ENCODE measurements at regions not wholly inside any gene's neighbourhood (a gene's known extent, or its start where the extent isn't known, plus 50 kb on each side); places are given as distances from the start of the nearest gene placed in this dataset.
"Not testable (repeated sequence)": the region's sequence is repeated elsewhere in the genome, so short reads cannot be mapped to it uniquely, and the experiment has no call there.

DNA sequence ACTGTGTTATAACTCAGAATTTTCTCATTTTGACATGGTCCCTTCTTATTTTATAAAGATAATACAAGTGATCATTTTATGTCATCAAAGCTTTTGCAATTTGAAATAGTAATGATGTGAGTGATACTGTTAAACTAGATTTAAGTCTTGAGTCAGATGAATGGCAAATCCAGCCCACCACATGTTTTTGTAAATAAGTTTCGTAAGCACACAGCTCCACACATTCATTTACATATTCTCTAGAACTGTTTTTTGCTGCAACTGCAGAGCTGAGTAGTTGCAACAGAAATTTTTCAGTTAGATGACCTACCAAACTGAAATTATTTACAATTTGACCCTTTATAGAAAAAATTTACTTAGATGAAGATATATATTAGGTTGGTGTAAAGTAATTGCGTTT, 108.1 kb downstream of the CDRT15L2 start:
- TF ChIP-seq POLR2A, POLR2AphosphoS5 (IDR thresholded peaks at IDR 0.05): not testable (repeated sequence)
- TF ChIP-seq, protein P1, sequence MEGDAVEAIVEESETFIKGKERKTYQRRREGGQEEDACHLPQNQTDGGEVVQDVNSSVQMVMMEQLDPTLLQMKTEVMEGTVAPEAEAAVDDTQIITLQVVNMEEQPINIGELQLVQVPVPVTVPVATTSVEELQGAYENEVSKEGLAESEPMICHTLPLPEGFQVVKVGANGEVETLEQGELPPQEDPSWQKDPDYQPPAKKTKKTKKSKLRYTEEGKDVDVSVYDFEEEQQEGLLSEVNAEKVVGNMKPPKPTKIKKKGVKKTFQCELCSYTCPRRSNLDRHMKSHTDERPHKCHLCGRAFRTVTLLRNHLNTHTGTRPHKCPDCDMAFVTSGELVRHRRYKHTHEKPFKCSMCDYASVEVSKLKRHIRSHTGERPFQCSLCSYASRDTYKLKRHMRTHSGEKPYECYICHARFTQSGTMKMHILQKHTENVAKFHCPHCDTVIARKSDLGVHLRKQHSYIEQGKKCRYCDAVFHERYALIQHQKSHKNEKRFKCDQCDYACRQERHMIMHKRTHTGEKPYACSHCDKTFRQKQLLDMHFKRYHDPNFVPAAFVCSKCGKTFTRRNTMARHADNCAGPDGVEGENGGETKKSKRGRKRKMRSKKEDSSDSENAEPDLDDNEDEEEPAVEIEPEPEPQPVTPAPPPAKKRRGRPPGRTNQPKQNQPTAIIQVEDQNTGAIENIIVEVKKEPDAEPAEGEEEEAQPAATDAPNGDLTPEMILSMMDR (IDR thresholded peaks at IDR 0.05): not testable (repeated sequence)

All from stomach (tissue), 4 donors.